GM06990 (cell line): ENCODE measurements at regions not wholly inside any gene's neighbourhood (a gene's known extent, or its start where the extent isn't known, plus 50 kb on each side); places are given as distances from the start of the nearest gene placed in this dataset.

Experiments used
- DNase-seq: peaks from one replicate; pipeline ENCODE4 v3.0.0-alpha.2; 2011; ENCODE audit not compliant: insufficient read length; ENCODE audit errors: extremely low read depth
- H3K27me3 ChIP-seq: replicated peaks from 2 replicates; pipeline ENCODE4 v1.6.0; 2011; ENCODE audit warnings: low read length; ENCODE audit not compliant: control insufficient read depth, insufficient read depth
- H3K36me3 ChIP-seq: 2 replicates; pipeline ENCODE4 v1.5.1; 2011; ENCODE audit warnings: low read length; ENCODE audit not compliant: control insufficient read depth, insufficient read depth
- H3K4me3 ChIP-seq: replicated peaks from 2 replicates; pipeline ENCODE4 v1.5.1; 2011; ENCODE audit warnings: low read depth, mild to moderate bottlenecking, control low read depth, low read length
- CTCF ChIP-seq: IDR thresholded peaks from 2 replicates; pipeline ENCODE4 v1.5.1; 2011; ENCODE audit warnings: low read length, control low read depth, mild to moderate bottlenecking, inconsistent platforms; ENCODE audit not compliant: insufficient read depth, poor library complexity, severe bottlenecking

- no peaks in the 10 kb centered on the region for H3K36me3 ChIP-seq
- DNase-seq: no peak
- no peak overlapping the region for H3K4me3 ChIP-seq
- H3K27me3 ChIP-seq: no peaks in the 10 kb centered on the region
- TF ChIP-seq CTCF: no peak
Measured at GRCh38 chr2:819601-820000, 131.0 kb upstream of the SNTG2 start.

GRCh38 chr2:819121-819520, 131.5 kb upstream of the SNTG2 start:
- no peak for TF ChIP-seq CTCF
- Histone ChIP-seq H3K36me3 (no peaks in the 10 kb centered on the region), H3K4me3 (no peak overlapping the region), H3K27me3 (no peaks in the 10 kb centered on the region)
- DNase-seq: no peak

DNA sequence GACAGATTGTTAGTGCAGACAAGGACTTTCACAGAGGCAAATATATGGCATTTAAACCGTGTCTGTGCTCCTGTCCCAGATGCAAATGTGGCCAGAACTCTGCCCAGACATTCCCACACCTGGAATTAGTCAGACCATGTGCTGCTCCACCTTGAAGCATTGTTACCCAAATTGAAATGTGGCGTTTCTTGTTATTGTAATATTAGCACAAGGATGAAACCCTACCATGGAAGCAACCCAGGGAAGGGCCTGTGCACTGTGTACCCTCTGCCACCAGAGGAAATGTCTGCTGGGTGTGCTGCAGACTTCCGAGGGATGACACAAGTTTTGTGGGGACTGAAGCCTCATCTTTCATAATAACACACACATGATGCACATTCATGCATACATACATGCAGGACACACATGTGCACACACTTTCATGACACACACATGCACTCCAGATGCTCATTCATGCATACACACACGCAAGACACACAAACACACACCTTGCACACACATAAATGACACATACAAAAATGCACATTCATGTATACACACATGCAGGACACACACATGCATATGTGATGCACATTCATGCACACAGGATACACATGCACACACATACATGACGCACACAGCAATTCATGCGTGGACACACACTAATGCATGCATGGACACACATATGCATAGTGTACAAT, 133.2 kb upstream of the SNTG2 start:
- no peaks in the 10 kb centered on the region for H3K27me3 ChIP-seq
- no peaks in the 10 kb centered on the region for H3K36me3 ChIP-seq
- no peak overlapping the region for H3K4me3 ChIP-seq
- no peak for DNase-seq
- TF ChIP-seq CTCF: no peak

- no peak overlapping the region for H3K4me3 ChIP-seq
- no peaks in the 10 kb centered on the region for H3K27me3 ChIP-seq
- H3K36me3 ChIP-seq: no peaks in the 10 kb centered on the region
- no peak for DNase-seq
- no peak for TF ChIP-seq CTCF
Measured at GRCh38 chr2:816278-816677, 134.4 kb upstream of the SNTG2 start.

GRCh38 chr2:810397-810796, 133.2 kb upstream of the TMEM18 start:
- Histone ChIP-seq H3K27me3 (no peaks in the 10 kb centered on the region), H3K36me3 (no peaks in the 10 kb centered on the region), H3K4me3 (no peak overlapping the region)
- DNase-seq: no peak
- no peak for TF ChIP-seq CTCF

DNA sequence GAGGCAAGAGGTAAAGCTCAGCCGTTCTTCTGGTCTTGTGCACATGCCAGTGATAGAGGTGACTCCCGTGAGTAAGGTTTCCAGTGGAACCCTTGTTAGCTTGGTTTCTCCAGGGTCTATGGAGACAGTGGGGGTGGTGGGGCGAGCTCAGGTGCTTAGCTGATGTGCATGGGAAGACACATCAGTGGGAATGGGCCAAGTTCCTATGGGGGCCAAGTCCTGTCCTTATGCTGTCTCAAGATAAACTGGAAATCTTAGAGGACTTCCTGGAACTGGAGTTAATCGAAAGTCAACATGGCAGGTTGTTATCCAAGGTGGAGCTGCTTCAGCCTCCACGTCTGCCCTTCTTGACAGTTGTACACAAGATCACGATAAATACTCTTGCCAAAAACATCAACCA, 130.1 kb upstream of the TMEM18 start:
- no peak for TF ChIP-seq CTCF
- H3K27me3 ChIP-seq: no peaks in the 10 kb centered on the region
- DNase-seq: no peak
- H3K36me3 ChIP-seq: no peaks in the 10 kb centered on the region
- no peak overlapping the region for H3K4me3 ChIP-seq
